Lower leg skin (tissue), 4 donors: ENCODE measurements at regions not wholly inside any gene's neighbourhood (a gene's known extent, or its start where the extent isn't known, plus 50 kb on each side); places are given as distances from the start of the nearest gene placed in this dataset.

ENCODE experiments used
- DNase-seq, 2 donors: peaks; one replicate each; pipeline ENCODE4 v3.0.0-alpha.2; 2019; ENCODE audit warnings: low spot score in 2 of 2
- H3K4me3 ChIP-seq: fragments of 200-600 bp; sonication (generic); 2 replicates; pipeline ENCODE4 v1.5.1; 2017; ENCODE audit warnings: mild to moderate bottlenecking, low read depth; ENCODE audit not compliant: poor library complexity, severe bottlenecking
- POLR2A ChIP-seq, 2 donors: fragments of 450-650 bp; IDR thresholded peaks; one replicate each; pipeline ENCODE4 v1.6.1; 2016 to 2017; ENCODE audit warnings: antibody characterized with exemption in 2 of 2, mild to moderate bottlenecking in 1 of 2, moderate library complexity in 1 of 2
- WGBS, 2 donors: methylation state at CpG; one replicate each; pipeline ENCODE4 v1.1.5; 2018; 5-methylcytosine and 5-hydroxymethylcytosine counted together
- intact Hi-C: fragments of 100-400 bp; cut with DNase I; formaldehyde crosslinking; loops from one replicate; pipeline ENCODE4 v1.15.0; 2023; ENCODE audit warnings: low total_unique reads
- TF ChIP-seq, protein P1 (sequence below), 3 donors: fragments of 450-650 bp; IDR thresholded peaks; one replicate each; pipeline ENCODE4 v1.5.1; 2016; ENCODE audit warnings: antibody characterized with exemption in 3 of 3, mild to moderate bottlenecking in 3 of 3, moderate library complexity in 2 of 3

GRCh38 chr19:27909185-27909840 is 1303.6 kb downstream of the UQCRFS1 start:
- intact Hi-C loops: no loop called here
- H3K4me3 ChIP-seq: no peak overlapping the region
- DNase-seq: peak in 1 of 2 donors; percentile 45
- TF ChIP-seq, protein P1, sequence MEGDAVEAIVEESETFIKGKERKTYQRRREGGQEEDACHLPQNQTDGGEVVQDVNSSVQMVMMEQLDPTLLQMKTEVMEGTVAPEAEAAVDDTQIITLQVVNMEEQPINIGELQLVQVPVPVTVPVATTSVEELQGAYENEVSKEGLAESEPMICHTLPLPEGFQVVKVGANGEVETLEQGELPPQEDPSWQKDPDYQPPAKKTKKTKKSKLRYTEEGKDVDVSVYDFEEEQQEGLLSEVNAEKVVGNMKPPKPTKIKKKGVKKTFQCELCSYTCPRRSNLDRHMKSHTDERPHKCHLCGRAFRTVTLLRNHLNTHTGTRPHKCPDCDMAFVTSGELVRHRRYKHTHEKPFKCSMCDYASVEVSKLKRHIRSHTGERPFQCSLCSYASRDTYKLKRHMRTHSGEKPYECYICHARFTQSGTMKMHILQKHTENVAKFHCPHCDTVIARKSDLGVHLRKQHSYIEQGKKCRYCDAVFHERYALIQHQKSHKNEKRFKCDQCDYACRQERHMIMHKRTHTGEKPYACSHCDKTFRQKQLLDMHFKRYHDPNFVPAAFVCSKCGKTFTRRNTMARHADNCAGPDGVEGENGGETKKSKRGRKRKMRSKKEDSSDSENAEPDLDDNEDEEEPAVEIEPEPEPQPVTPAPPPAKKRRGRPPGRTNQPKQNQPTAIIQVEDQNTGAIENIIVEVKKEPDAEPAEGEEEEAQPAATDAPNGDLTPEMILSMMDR (IDR thresholded peaks at IDR 0.05): no peak
- TF ChIP-seq POLR2A (IDR thresholded peaks at IDR 0.05): no peak
- WGBS, 2 donors: 77 to 88% methylated on average over 32 to 40 of the region's 40 CpGs

GRCh38 chr19:27906081-27906480 is 1306.9 kb downstream of the UQCRFS1 start:
- WGBS, 2 donors: 73 to 79% methylated on average over 4 of the region's 4 CpGs
- intact Hi-C loops: no loop called here
- DNase-seq: no peak
- TF ChIP-seq, protein P1 (IDR thresholded peaks at IDR 0.05): no peak
- no peak for TF ChIP-seq POLR2A (IDR thresholded peaks at IDR 0.05)
- no peak overlapping the region for H3K4me3 ChIP-seq

DNA sequence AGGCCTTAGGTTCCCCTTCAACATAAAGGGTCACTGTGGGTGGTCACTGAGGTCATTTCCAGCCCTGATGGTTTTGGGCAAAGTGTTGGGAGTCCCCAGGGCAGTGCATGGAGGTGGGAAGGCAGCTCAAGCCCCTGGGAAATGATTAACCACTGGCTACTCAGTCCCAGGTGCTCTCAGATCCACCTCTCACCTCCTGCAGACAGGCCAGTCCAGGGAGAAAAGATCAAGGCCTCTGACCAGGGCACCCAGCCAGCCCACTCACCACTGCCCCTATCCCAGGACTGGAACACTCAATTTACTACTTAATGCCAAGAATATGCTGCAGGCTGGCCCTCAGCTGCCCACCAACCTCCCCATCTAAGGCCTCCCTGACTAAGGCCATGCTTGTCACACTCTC is 1307.9 kb downstream of the UQCRFS1 start:
- intact Hi-C loops: no loop called here
- no peak for TF ChIP-seq POLR2A (IDR thresholded peaks at IDR 0.05)
- TF ChIP-seq, protein P1 (IDR thresholded peaks at IDR 0.05): no peak
- peak in 1 of 2 donors; percentile 7 for DNase-seq
- no peak overlapping the region for H3K4me3 ChIP-seq

GRCh38 chr19:27901078-27901477 is 1311.9 kb downstream of the UQCRFS1 start:
- intact Hi-C loops: no loop called here
- no peak overlapping the region for H3K4me3 ChIP-seq
- WGBS, 2 donors: 87 to 89% methylated on average over 3 of the region's 3 CpGs
- TF ChIP-seq, protein P1 (IDR thresholded peaks at IDR 0.05): no peak
- TF ChIP-seq POLR2A (IDR thresholded peaks at IDR 0.05): no peak
- peak in 1 of 2 donors; percentile 54 for DNase-seq

DNA sequence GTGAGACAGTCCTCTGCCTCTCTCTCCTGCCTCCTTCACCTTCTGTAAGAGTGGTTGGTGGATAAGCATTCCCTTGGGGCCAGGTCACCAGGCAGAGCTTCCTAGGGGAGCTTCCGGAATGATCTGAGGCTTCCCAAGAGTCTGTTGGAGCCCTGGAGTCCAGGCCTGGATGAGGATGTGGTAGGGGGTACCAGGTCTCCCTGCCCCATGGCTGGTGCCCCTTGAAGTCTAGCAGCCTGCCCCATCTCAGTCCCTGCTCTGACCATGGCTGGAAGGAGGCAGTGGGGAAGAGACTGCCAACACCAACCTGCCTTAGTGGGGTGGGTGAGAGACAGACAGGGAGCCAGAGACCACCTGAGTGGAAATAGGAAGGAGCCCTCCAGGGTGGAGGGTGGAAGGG is 1316.9 kb downstream of the UQCRFS1 start:
- intact Hi-C loops: no loop called here
- TF ChIP-seq POLR2A (IDR thresholded peaks at IDR 0.05): no peak
- TF ChIP-seq, protein P1 (IDR thresholded peaks at IDR 0.05): no peak
- no peak overlapping the region for H3K4me3 ChIP-seq
- peak in 1 of 2 donors; percentile 70 for DNase-seq
- 67 to 89% methylated on average over 1 of the region's 1 CpG for WGBS, 2 donors
